ENCODE measurements at regions not wholly inside any gene's neighbourhood (a gene's known extent, or its start where the extent isn't known, plus 50 kb on each side); places are given as distances from the start of the nearest gene placed in this dataset.

DNA sequence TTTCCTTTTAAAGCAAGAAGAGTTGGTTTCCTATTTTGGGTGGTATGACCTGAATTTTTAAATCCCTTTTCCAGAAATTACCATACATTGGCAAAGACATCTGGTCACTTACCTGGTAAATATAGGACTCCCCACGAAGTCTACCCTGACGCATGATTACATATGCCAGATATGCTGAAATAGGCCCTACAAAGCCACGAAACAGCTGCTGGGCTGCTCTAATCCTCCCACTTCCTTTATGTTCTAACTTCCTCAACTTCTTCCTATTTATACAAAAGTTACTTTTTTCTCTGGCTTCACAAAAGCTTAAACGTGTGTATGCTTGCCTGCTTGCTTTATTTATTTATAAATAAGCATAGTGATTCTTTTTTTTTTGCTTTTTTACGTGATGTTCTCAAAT, 186.0 kb upstream of the EPHA4 start:
- Mint-ChIP-seq H3K9me3 (ENCODE audit: low read depth) (peaks cover 8% of the 10 kb centered on the region), H3K27ac (ENCODE audit: unreplicated experiment) (no peak overlapping the region), H3K36me3 (ENCODE audit: low read depth) (no peaks in the 10 kb centered on the region), H3K27me3 (ENCODE audit: low read depth) (peaks cover 2% of the 10 kb centered on the region), H3K4me3 (ENCODE audit: unreplicated experiment) (no peak overlapping the region), H3K4me1 (ENCODE audit: low read depth) (no peaks in the 10 kb centered on the region)
- TF ChIP-seq CTCF (IDR thresholded peaks at IDR 0.05) = no peak
- DNase-seq (ENCODE audit: low spot score) = no peak

DNA sequence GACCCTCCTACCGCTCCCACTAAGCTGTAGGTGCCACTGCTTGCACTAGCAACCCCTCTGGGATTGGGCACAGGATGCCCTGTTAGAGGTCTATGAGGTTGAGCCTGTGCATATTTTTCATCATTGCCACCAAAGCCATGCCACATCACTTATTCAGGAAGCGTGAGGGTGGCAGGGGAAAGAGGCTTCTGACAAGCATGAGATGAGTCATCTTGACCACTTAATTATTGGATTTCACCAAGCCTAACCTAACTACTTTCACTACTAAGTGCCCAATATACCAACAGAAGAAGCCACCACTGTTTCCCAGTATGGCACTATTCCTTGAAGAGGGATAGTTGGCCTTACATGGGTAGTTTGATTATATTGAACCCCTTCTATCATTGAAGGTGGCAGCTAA, 181.3 kb upstream of the EPHA4 start:
- no peaks in the 10 kb centered on the region for H3K27me3 Mint-ChIP-seq (ENCODE audit: low read depth)
- no peaks in the 10 kb centered on the region for H3K4me1 Mint-ChIP-seq (ENCODE audit: low read depth)
- no peak overlapping the region for H3K27ac Mint-ChIP-seq (ENCODE audit: unreplicated experiment)
- no peak for TF ChIP-seq CTCF (IDR thresholded peaks at IDR 0.05)
- H3K9me3 Mint-ChIP-seq (ENCODE audit: low read depth) = peaks cover 3% of the 10 kb centered on the region
- no peak for DNase-seq (ENCODE audit: low spot score)
- no peaks in the 10 kb centered on the region for H3K36me3 Mint-ChIP-seq (ENCODE audit: low read depth)
- no peak overlapping the region for H3K4me3 Mint-ChIP-seq (ENCODE audit: unreplicated experiment)

DNA sequence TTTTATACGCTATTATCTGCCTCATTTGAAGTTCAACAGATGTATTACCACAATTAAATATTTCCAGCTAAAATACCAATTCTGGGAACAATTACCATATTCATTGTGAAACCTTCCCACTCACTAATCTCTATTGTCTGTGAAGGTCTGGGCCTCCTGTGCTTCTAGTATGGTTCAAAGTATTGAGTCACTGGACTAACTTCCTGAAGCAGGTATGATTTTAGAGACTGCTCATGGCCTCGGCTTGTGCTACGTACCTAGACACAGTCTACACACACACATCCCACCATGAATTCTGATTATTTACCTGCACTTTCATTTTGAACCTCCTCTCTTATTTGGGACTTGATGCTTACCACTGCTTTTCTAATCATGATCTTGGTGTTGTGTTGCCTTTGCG, 180.7 kb upstream of the EPHA4 start:
- DNase-seq (ENCODE audit: low spot score) = no peak
- Mint-ChIP-seq H3K27ac (ENCODE audit: unreplicated experiment) (no peak overlapping the region), H3K36me3 (ENCODE audit: low read depth) (no peaks in the 10 kb centered on the region), H3K4me3 (ENCODE audit: unreplicated experiment) (no peak overlapping the region), H3K27me3 (ENCODE audit: low read depth) (no peaks in the 10 kb centered on the region), H3K4me1 (ENCODE audit: low read depth) (no peaks in the 10 kb centered on the region), H3K9me3 (ENCODE audit: low read depth) (peaks cover 2% of the 10 kb centered on the region)
- no peak for TF ChIP-seq CTCF (IDR thresholded peaks at IDR 0.05)

- DNase-seq (ENCODE audit: low spot score) = no peak
- H3K4me1 Mint-ChIP-seq (ENCODE audit: low read depth) = no peaks in the 10 kb centered on the region
- H3K27me3 Mint-ChIP-seq (ENCODE audit: low read depth) = no peaks in the 10 kb centered on the region
- H3K9me3 Mint-ChIP-seq (ENCODE audit: low read depth) = peaks cover 4% of the 10 kb centered on the region
- H3K36me3 Mint-ChIP-seq (ENCODE audit: low read depth) = no peaks in the 10 kb centered on the region
- TF ChIP-seq CTCF (IDR thresholded peaks at IDR 0.05) = no peak
- no peak overlapping the region for H3K4me3 Mint-ChIP-seq (ENCODE audit: unreplicated experiment)
- no peak overlapping the region for H3K27ac Mint-ChIP-seq (ENCODE audit: unreplicated experiment)
These were observed 178.2 kb upstream of the EPHA4 start for GRCh38 chr2:221750316-221750715.

DNA sequence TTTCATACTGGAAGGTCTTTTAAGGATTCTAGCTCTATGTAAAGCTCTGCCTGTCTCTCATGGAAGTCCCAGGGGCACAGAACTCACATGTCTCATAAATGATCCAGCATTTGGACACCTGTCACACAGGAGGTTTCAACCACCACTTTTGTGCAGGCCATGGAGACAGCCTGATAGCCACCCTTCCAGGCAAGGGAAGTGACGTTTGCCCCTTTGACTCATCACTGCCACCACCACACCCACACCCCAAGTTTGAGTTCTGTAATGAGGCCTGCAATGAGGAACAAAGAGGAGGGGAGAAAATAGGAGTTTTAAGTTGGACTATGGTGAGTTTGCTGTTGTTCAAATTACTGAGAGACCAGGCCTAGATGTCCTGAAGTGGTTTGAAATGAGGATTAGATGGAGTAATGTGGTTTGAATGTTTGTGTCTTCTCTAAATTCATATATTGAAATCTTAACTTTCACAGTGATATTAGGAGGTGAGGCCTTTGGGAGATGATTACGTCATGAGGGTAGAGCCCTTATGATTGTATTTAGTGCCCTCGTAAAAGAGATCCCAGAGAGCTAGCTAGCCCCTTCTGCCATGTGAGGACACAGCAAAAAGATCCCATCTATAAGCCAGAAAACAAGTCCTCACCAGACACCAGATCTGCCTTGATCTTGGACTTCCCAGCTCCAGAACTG, 175.3 kb upstream of the EPHA4 start:
- Mint-ChIP-seq H3K4me3 (ENCODE audit: unreplicated experiment) (no peak overlapping the region), H3K36me3 (ENCODE audit: low read depth) (no peaks in the 10 kb centered on the region), H3K27ac (ENCODE audit: unreplicated experiment) (no peak overlapping the region), H3K27me3 (ENCODE audit: low read depth) (peaks cover 1% of the 10 kb centered on the region), H3K4me1 (ENCODE audit: low read depth) (no peaks in the 10 kb centered on the region), H3K9me3 (ENCODE audit: low read depth) (peaks cover 6% of the 10 kb centered on the region)
- TF ChIP-seq CTCF (IDR thresholded peaks at IDR 0.05) = no peak
- no peak for DNase-seq (ENCODE audit: low spot score)

Measured in chondrocyte (in vitro differentiated cells).